Stomach (tissue), 8 donors: ENCODE measurements at regions not wholly inside any gene's neighbourhood (a gene's known extent, or its start where the extent isn't known, plus 50 kb on each side); places are given as distances from the start of the nearest gene placed in this dataset.

Experiments used
- DNase-seq, 2 donors: peaks; one replicate each; pipeline versions ENCODE4 v3.0.0 to v3.0.0-alpha.2; 2013 to 2019
- H3K27ac ChIP-seq, 5 donors: fragments of 200-600 bp in 4 of 5; sonication (generic) in 4 of 5; one replicate each; pipeline ENCODE4 v1.5.1; 2013 to 2019; ENCODE audit warnings: mild to moderate bottlenecking in 1 of 5, moderate library complexity in 1 of 5
- H3K27me3 ChIP-seq, 3 donors: fragments of 200-600 bp; sonication (generic); one replicate each; pipeline ENCODE4 v1.5.1; 2017 to 2019; ENCODE audit warnings: mixed run types in 1 of 3
- H3K36me3 ChIP-seq, 4 donors: fragments of 200-600 bp; sonication (generic); 1 replicate in 3 of 4; 2 replicates in 1 of 4; pipeline ENCODE4 v1.5.1; 2016 to 2019
- H3K4me1 ChIP-seq, 4 donors: fragments of 200-600 bp; sonication (generic); one replicate each; pipeline ENCODE4 v1.5.1; 2016 to 2019
- H3K4me3 ChIP-seq, 4 donors: fragments of 200-600 bp; sonication (generic) in 3 of 4; one replicate each; pipeline ENCODE4 v1.5.1; 2016 to 2019; ENCODE audit warnings: mild to moderate bottlenecking in 1 of 4
- H3K9me3 ChIP-seq, 4 donors: fragments of 200-600 bp; sonication (generic); one replicate each; pipeline ENCODE4 v1.5.1; 2016 to 2019
- EP300 ChIP-seq: sonication (generic); formaldehyde crosslinking; IDR thresholded peaks from one replicate; pipeline ENCODE4 v1.6.1; 2017; ENCODE audit warnings: antibody characterized with exemption
- POLR2A ChIP-seq, 4 donors: fragments of 450-650 bp; IDR thresholded peaks; one replicate each; pipeline ENCODE4 v1.6.1; 2016; ENCODE audit warnings: antibody characterized with exemption in 4 of 4, control low read depth in 2 of 4, mild to moderate bottlenecking in 1 of 4, moderate library complexity in 1 of 4
- POLR2AphosphoS5 ChIP-seq, 3 donors: sonication (generic); formaldehyde crosslinking; IDR thresholded peaks; one replicate each; pipeline ENCODE4 v1.6.1; 2016; ENCODE audit warnings: antibody characterized with exemption in 3 of 3
- WGBS, 5 donors: extraction: QIAGEN DNeasy Blood & Tissue Kit in 3 of 5; methylation state at CpG; one replicate each; pipeline versions ENCODE4 v1.1.5 to v1.1.7; 2013 to 2018; 5-methylcytosine and 5-hydroxymethylcytosine counted together
- intact Hi-C: fragments of 100-400 bp; cut with DNase I; formaldehyde crosslinking; loops from one replicate; pipeline ENCODE4 v1.15.1; 2023; ENCODE audit warnings: low total_unique reads
- TF ChIP-seq, protein P1 (sequence below), 7 experiments: fragments of 450-650 bp in 4 of 7; fragments of 200-600 bp in 3 of 7; sonication (generic) in 3 of 7; IDR thresholded peaks; one replicate each; pipeline ENCODE4 v1.5.1; 2016 to 2019; ENCODE audit warnings: antibody characterized with exemption in 7 of 7, control low read depth in 2 of 7, mild to moderate bottlenecking in 1 of 7
- donor health status: healthy with polysubstance abuse.
- donor health status: Bipolar disorder and iron deficiency.
- donor health status: healthy.

DNA sequence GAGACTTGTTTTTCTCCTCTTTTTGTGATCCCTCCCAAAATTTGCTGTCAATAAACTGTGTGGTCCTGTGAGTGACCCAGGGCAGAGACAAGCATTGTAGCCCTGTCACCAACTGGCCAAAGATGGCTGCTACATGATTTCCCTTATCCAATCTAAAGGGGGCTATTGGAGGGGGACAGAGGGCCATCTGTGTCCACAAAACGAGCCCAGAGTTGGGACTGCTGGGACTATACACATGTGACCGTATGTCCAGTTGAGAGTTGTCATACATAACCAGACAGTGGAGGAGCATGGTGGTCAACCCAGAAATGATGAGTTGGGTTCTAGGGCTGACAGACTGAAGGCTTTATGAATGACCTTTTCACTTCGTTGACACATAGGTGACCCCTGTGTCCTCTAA is 55.3 kb upstream of the SDK1 start:
- Histone ChIP-seq H3K27me3 (no peaks in the 10 kb centered on the region), H3K4me3 (no peak overlapping the region), H3K9me3 (no peaks in the 10 kb centered on the region), H3K27ac (no peak overlapping the region), H3K4me1 (peaks cover 0 to 10% (median 0%) of the 10 kb centered on the region in 4 donors), H3K36me3 (no peaks in the 10 kb centered on the region)
- intact Hi-C loops = no loop called here
- no peak for DNase-seq
- WGBS, 5 donors = 70 to 100% (median 76%) methylated on average over 3 of the region's 3 CpGs
- TF ChIP-seq, protein P1, sequence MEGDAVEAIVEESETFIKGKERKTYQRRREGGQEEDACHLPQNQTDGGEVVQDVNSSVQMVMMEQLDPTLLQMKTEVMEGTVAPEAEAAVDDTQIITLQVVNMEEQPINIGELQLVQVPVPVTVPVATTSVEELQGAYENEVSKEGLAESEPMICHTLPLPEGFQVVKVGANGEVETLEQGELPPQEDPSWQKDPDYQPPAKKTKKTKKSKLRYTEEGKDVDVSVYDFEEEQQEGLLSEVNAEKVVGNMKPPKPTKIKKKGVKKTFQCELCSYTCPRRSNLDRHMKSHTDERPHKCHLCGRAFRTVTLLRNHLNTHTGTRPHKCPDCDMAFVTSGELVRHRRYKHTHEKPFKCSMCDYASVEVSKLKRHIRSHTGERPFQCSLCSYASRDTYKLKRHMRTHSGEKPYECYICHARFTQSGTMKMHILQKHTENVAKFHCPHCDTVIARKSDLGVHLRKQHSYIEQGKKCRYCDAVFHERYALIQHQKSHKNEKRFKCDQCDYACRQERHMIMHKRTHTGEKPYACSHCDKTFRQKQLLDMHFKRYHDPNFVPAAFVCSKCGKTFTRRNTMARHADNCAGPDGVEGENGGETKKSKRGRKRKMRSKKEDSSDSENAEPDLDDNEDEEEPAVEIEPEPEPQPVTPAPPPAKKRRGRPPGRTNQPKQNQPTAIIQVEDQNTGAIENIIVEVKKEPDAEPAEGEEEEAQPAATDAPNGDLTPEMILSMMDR (IDR thresholded peaks at IDR 0.05) = no peak
- TF ChIP-seq POLR2AphosphoS5 (IDR thresholded peaks at IDR 0.05) (no peak), EP300 (no peak), POLR2A (IDR thresholded peaks at IDR 0.05) (no peak)

- H3K9me3 ChIP-seq = no peaks in the 10 kb centered on the region
- H3K27me3 ChIP-seq = no peaks in the 10 kb centered on the region
- TF ChIP-seq EP300 = no peak
- no peak overlapping the region for H3K4me3 ChIP-seq
- no peak overlapping the region for H3K27ac ChIP-seq
- intact Hi-C loops = no loop called here
- no peaks in the 10 kb centered on the region for H3K36me3 ChIP-seq
- peaks cover 0 to 10% (median 0%) of the 10 kb centered on the region in 4 donors for H3K4me1 ChIP-seq
- DNase-seq = no peak
- WGBS, 5 donors = 76 to 86% (median 80%) methylated on average over 3 of the region's 3 CpGs
Observed at GRCh38 chr7:3246127-3246526, 54.9 kb upstream of the SDK1 start.

DNA sequence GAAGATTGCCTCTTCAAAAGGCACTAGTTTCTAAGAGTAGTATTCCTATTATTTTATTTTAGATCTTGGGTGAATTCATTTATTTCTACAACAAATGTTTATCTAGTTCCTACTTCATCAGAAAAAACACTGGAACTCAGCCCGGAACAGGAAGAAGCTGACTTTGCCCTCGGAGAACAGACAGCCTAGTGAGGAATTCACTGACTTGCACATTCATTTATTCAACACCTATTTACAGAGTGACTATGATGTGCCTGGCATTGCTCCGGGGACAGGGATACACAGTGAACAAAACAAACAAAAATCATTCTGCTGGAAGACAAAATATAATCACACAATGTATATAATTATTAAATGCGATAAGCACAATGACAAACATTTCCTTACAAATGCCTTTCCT is 54.4 kb upstream of the SDK1 start:
- intact Hi-C loops = no loop called here
- H3K27ac ChIP-seq = no peak overlapping the region

DNA sequence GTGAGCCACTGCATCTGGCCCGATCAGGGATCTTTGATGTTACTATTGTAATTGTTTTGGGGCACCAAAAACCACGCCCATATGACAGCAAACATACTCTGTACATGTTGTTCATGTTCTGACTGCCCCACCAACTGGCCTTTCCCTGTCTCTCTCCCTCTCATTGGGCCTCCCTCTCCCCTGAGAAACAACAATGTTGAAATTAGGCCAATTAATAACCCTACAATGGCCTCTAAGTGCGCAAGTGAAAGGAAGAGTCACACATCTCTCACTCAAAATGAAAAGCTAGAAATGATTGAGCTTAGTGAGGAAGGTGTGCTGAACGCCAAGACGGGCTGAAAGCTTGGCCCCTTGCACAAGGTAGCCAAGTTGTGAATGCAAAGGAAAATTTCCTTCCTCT is 50.3 kb upstream of the SDK1 start:
- DNase-seq = no peak
- no peaks in the 10 kb centered on the region for H3K36me3 ChIP-seq
- intact Hi-C loops = no loop called here
- H3K27me3 ChIP-seq = no peaks in the 10 kb centered on the region
- TF ChIP-seq POLR2A (IDR thresholded peaks at IDR 0.05) = no peak
- no peak for TF ChIP-seq EP300
- TF ChIP-seq POLR2AphosphoS5 (IDR thresholded peaks at IDR 0.05) = no peak
- TF ChIP-seq, protein P1 (IDR thresholded peaks at IDR 0.05) = no peak
- WGBS, 5 donors = 70 to 83% (median 74%) methylated on average over 5 of the region's 5 CpGs
- no peak overlapping the region for H3K4me3 ChIP-seq
- no peak overlapping the region for H3K27ac ChIP-seq
- H3K4me1 ChIP-seq = no peaks in the 10 kb centered on the region
- peaks cover 0 to 6% (median 0%) of the 10 kb centered on the region in 4 donors for H3K9me3 ChIP-seq

More for the DNA sequence above, 54.4 kb upstream of the SDK1 start:
- Histone ChIP-seq H3K4me3 (no peak overlapping the region), H3K36me3 (no peaks in the 10 kb centered on the region), H3K4me1 (peaks cover 0 to 10% (median 0%) of the 10 kb centered on the region in 4 donors), H3K9me3 (peaks cover 0 to under 1% (median 0%) of the 10 kb centered on the region in 4 donors), H3K27me3 (no peaks in the 10 kb centered on the region)
- WGBS, 5 donors = 63 to 76% (median 71%) methylated on average over 4 of the region's 4 CpGs
- TF ChIP-seq POLR2A (IDR thresholded peaks at IDR 0.05) (no peak), EP300 (no peak), POLR2AphosphoS5 (IDR thresholded peaks at IDR 0.05) (no peak)
- TF ChIP-seq, protein P1 (IDR thresholded peaks at IDR 0.05) = no peak
- no peak for DNase-seq
